Vagina (tissue), 2 donors: ENCODE measurements at regions not wholly inside any gene's neighbourhood (a gene's known extent, or its start where the extent isn't known, plus 50 kb on each side); places are given as distances from the start of the nearest gene placed in this dataset.

ENCODE experiments used
- CTCF ChIP-seq, 3 experiments: fragments of 450-650 bp in 2 of 3; fragments of 200-600 bp in 1 of 3; sonication (generic) in 1 of 3; IDR thresholded peaks; one replicate each; pipeline ENCODE4 v1.5.1; 2017 to 2019; ENCODE audit warnings: antibody characterized with exemption in 3 of 3, mild to moderate bottlenecking in 2 of 3, moderate library complexity in 2 of 3
- POLR2A ChIP-seq, 2 donors: fragments of 450-650 bp; IDR thresholded peaks; one replicate each; pipeline ENCODE4 v1.6.1; 2017; ENCODE audit warnings: antibody characterized with exemption in 2 of 2, mild to moderate bottlenecking in 2 of 2, moderate library complexity in 2 of 2
- POLR2AphosphoS5 ChIP-seq, 2 donors: sonication (generic); formaldehyde crosslinking; IDR thresholded peaks; one replicate each; pipeline ENCODE4 v1.9.0; 2017; ENCODE audit warnings: antibody characterized with exemption in 2 of 2, mild to moderate bottlenecking in 2 of 2, low read depth in 1 of 2; ENCODE audit not compliant: insufficient read depth in 1 of 2

GRCh38 chr2:38460313-38460712 is 83.2 kb upstream of the ATL2 start:
- TF ChIP-seq CTCF (IDR thresholded peaks at IDR 0.05) = no peak
- TF ChIP-seq POLR2A (IDR thresholded peaks at IDR 0.05) = no peak
- no peak for TF ChIP-seq POLR2AphosphoS5 (IDR thresholded peaks at IDR 0.05; ENCODE audit: insufficient read depth in 1 of 2, low read depth in 1 of 2)
